OCI-LY7 (cell line): ENCODE measurements at regions not wholly inside any gene's neighbourhood (a gene's known extent, or its start where the extent isn't known, plus 50 kb on each side); places are given as distances from the start of the nearest gene placed in this dataset.

Experiments
- BruUV-seq: library from RNA; stranded (reverse); fragments of 400-500 nt; replicated peaks from 2 replicates; lab custom pipeline; 2021; lab: Mats Ljungman, UMichigan
- CTCF ChIA-PET: fragments of 300-600 bp; sonication (Branson Sonifier 250); formaldehyde crosslinking; loops from one replicate; lab custom pipeline; 2022; ENCODE audit warnings: antibody characterized with exemption; ENCODE audit not compliant: unreplicated experiment; lab: Charles Lee
- POLR2A ChIA-PET: fragments of 300-600 bp; sonication (Branson Sonifier 250); formaldehyde crosslinking; loops from one replicate; lab custom pipeline; 2022; ENCODE audit warnings: antibody characterized with exemption; lab: Charles Lee
- DNase-seq: peaks from one replicate; pipeline ENCODE4 v3.0.0-alpha.2; 2015; ENCODE audit warnings: low spot score
- H2AFZ ChIP-seq: fragments of 200-600 bp; sonication (generic), shearing (Covaris generic); 2 replicates; pipeline ENCODE4 v1.6.1; 2014; ENCODE audit warnings: mild to moderate bottlenecking, antibody characterized with exemption, low read length, moderate library complexity
- H3K27ac ChIP-seq: fragments of 200-600 bp; sonication (generic); 2 replicates; pipeline ENCODE4 v1.5.1; 2014; ENCODE audit warnings: mixed run types, low read depth, mild to moderate bottlenecking, moderate library complexity, low read length, inconsistent platforms; ENCODE audit not compliant: poor library complexity, severe bottlenecking
- H3K36me3 ChIP-seq: fragments of 200-600 bp; sonication (generic); 2 replicates; pipeline ENCODE4 v1.6.1; 2014; ENCODE audit warnings: mild to moderate bottlenecking, antibody characterized with exemption, low read length, moderate library complexity, mixed read lengths; ENCODE audit not compliant: insufficient read depth
- H3K4me1 ChIP-seq: fragments of 200-600 bp; sonication (generic); 2 replicates; pipeline ENCODE4 v1.5.1; 2014; ENCODE audit warnings: mild to moderate bottlenecking, low read length; ENCODE audit not compliant: insufficient read depth, poor library complexity, severe bottlenecking
- H3K4me2 ChIP-seq: fragments of 200-600 bp; sonication (generic); 2 replicates; pipeline ENCODE4 v1.6.1; 2014; ENCODE audit warnings: mild to moderate bottlenecking, low read length
- H3K4me3 ChIP-seq: fragments of 200-600 bp; sonication (generic); 2 replicates; pipeline ENCODE4 v1.5.1; 2014; ENCODE audit warnings: mild to moderate bottlenecking, low read depth, low read length; ENCODE audit not compliant: poor library complexity, severe bottlenecking
- H3K79me2 ChIP-seq: fragments of 200-600 bp; sonication (generic); 2 replicates; pipeline ENCODE4 v1.6.1; 2016; ENCODE audit warnings: low read depth, mild to moderate bottlenecking, low read length, moderate library complexity, mixed read lengths; ENCODE audit not compliant: insufficient read depth
- H3K9me2 ChIP-seq: fragments of 200-600 bp; sonication (generic); 2 replicates; pipeline ENCODE4 v1.6.1; 2016; ENCODE audit warnings: mild to moderate bottlenecking, low read length, mixed read lengths; ENCODE audit not compliant: insufficient read depth
- H3K9me3 ChIP-seq: fragments of 200-600 bp; sonication (generic); 2 replicates; pipeline ENCODE4 v1.6.1; 2014; ENCODE audit warnings: mild to moderate bottlenecking, mixed run types, low read length, mixed read lengths
- H4K20me1 ChIP-seq: fragments of 200-600 bp; sonication (generic); 2 replicates; pipeline ENCODE4 v1.6.1; 2014; ENCODE audit warnings: mild to moderate bottlenecking, antibody characterized with exemption, low read length, moderate library complexity, mixed read lengths; ENCODE audit not compliant: insufficient read depth
- CTCF ChIP-seq: fragments of 200-600 bp; sonication (generic); conservative IDR thresholded peaks from 2 replicates; pipeline ENCODE4 v1.5.1; 2014; ENCODE audit warnings: mild to moderate bottlenecking, antibody characterized with exemption, low read length, moderate library complexity, mixed read lengths
- EZH2phosphoT487 ChIP-seq: fragments of 200-600 bp; sonication (generic); IDR thresholded peaks from 2 replicates; pipeline ENCODE4 v1.6.1; 2018; ENCODE audit warnings: low read depth, borderline replicate concordance, mild to moderate bottlenecking, mixed run types, antibody characterized with exemption, low read length, moderate library complexity, mixed read lengths
- intact Hi-C: fragments of 100-400 bp; cut with micrococcal nuclease; formaldehyde crosslinking; loops from one replicate; pipeline ENCODE4 v1.10.0; 2022; ENCODE audit not compliant: unreplicated experiment

GRCh38 chr2:19216676-19217602 is 141.5 kb downstream of the OSR1 start:
- no peaks in the 10 kb centered on the region for H3K4me1 ChIP-seq
- CTCF ChIA-PET, result no interaction called here
- no peaks in the 10 kb centered on the region for H3K79me2 ChIP-seq
- H3K27ac ChIP-seq, result no peak overlapping the region
- no peak overlapping the region for H2AFZ ChIP-seq
- no peak overlapping the region for H3K4me3 ChIP-seq
- BruUV-seq, result no TSS peak
- H3K9me2 ChIP-seq, result no peaks in the 10 kb centered on the region
- intact Hi-C loops, result no loop called here
- H4K20me1 ChIP-seq, result no peaks in the 10 kb centered on the region
- no peak overlapping the region for H3K4me2 ChIP-seq
- H3K36me3 ChIP-seq, result no peaks in the 10 kb centered on the region
- no peak for DNase-seq
- H3K9me3 ChIP-seq, result no peaks in the 10 kb centered on the region
- POLR2A ChIA-PET, result no interaction called here
- TF ChIP-seq CTCF, result no peak
- TF ChIP-seq EZH2phosphoT487, result no peak

- H2AFZ ChIP-seq, result no peak overlapping the region
- intact Hi-C loops, result no loop called here
- H3K27ac ChIP-seq, result no peak overlapping the region
- H3K4me3 ChIP-seq, result no peak overlapping the region
- H3K36me3 ChIP-seq, result no peaks in the 10 kb centered on the region
- no peak overlapping the region for H3K4me2 ChIP-seq
- H3K4me1 ChIP-seq, result no peaks in the 10 kb centered on the region
- BruUV-seq, result no TSS peak
- H3K9me3 ChIP-seq, result no peaks in the 10 kb centered on the region
- no peaks in the 10 kb centered on the region for H3K79me2 ChIP-seq
- no peaks in the 10 kb centered on the region for H4K20me1 ChIP-seq
- no peak for DNase-seq
- POLR2A ChIA-PET, result interaction anchor here (0.5 kb wide), 1 partner anchor 14 kb away, joined by 3 read pairs; no protein-coding TSS in a partner anchor
- TF ChIP-seq CTCF (no peak), EZH2phosphoT487 (no peak)
- CTCF ChIA-PET, result no interaction called here
- H3K9me2 ChIP-seq, result no peaks in the 10 kb centered on the region
Observed at GRCh38 chr2:19216238-19216637, 142.2 kb downstream of the OSR1 start.

- ChIA-PET POLR2A (no interaction called here), CTCF (no interaction called here)
- no peak overlapping the region for H3K4me2 ChIP-seq
- no peaks in the 10 kb centered on the region for H3K9me3 ChIP-seq
- no peak overlapping the region for H2AFZ ChIP-seq
- no peaks in the 10 kb centered on the region for H3K79me2 ChIP-seq
- intact Hi-C loops, result no loop called here
- BruUV-seq, result no TSS peak
- H4K20me1 ChIP-seq, result no peaks in the 10 kb centered on the region
- no peak for DNase-seq
- H3K4me3 ChIP-seq, result no peak overlapping the region
- H3K4me1 ChIP-seq, result no peaks in the 10 kb centered on the region
- no peak for TF ChIP-seq EZH2phosphoT487
- TF ChIP-seq CTCF, result no peak
- no peaks in the 10 kb centered on the region for H3K36me3 ChIP-seq
- no peak overlapping the region for H3K27ac ChIP-seq
- no peaks in the 10 kb centered on the region for H3K9me2 ChIP-seq
Observed at GRCh38 chr2:19214682-19215391, 143.6 kb downstream of the OSR1 start.
